ENCODE measurements at regions not wholly inside any gene's neighbourhood (a gene's known extent, or its start where the extent isn't known, plus 50 kb on each side); places are given as distances from the start of the nearest gene placed in this dataset.
"Not testable (repeated sequence)": the region's sequence is repeated elsewhere in the genome, so short reads cannot be mapped to it uniquely, and the experiment has no call there.

GRCh38 chr2:126050991-126051736 lies 604.8 kb upstream of the GYPC start:
- Histone ChIP-seq H3K27me3 (ENCODE audit: insufficient read depth, low read length) (no peaks in the 10 kb centered on the region), H3K9ac (ENCODE audit: low read depth, low read length) (no peak overlapping the region), H3K36me3 (ENCODE audit: insufficient read depth, low read length) (no peaks in the 10 kb centered on the region), H3K4me1 (ENCODE audit: insufficient read depth, low read length) (no peaks in the 10 kb centered on the region), H3K9me3 (ENCODE audit: insufficient read depth, low read depth, low read length) (peaks cover 17% of the 10 kb centered on the region), H3K27ac (ENCODE audit: low read depth, low read length) (no peak overlapping the region), H3K4me3 (ENCODE audit: low read length) (no peak overlapping the region)
- WGBS = 96% methylated on average over 7 of the region's 7 CpGs

GRCh38 chr2:126051737-126052240 lies 604.2 kb upstream of the GYPC start:
- H3K4me1 ChIP-seq (ENCODE audit: insufficient read depth, low read length); H3K4me3 ChIP-seq (ENCODE audit: low read length); H3K36me3 ChIP-seq (ENCODE audit: insufficient read depth, low read length); H3K9ac ChIP-seq (ENCODE audit: low read depth, low read length); H3K27ac ChIP-seq (ENCODE audit: low read depth, low read length); H3K27me3 ChIP-seq (ENCODE audit: insufficient read depth, low read length): not testable (repeated sequence)
- peaks cover 17% of the 10 kb centered on the region for H3K9me3 ChIP-seq (ENCODE audit: insufficient read depth, low read depth, low read length)
- 94% methylated on average over 5 of the region's 6 CpGs for WGBS

- 58% methylated on average over 2 of the region's 2 CpGs for WGBS
- H3K4me3 ChIP-seq (ENCODE audit: low read length) = no peak overlapping the region
These were observed 596.6 kb upstream of the GYPC start for GRCh38 chr2:126059379-126059778.

GRCh38 chr2:126085011-126085795 lies 570.8 kb upstream of the GYPC start:
- Histone ChIP-seq H3K27me3 (ENCODE audit: insufficient read depth, low read length) (no peaks in the 10 kb centered on the region; the same call in 1 of the 2 replicates), H3K9me3 (ENCODE audit: insufficient read depth, low read depth, low read length) (no peaks in the 10 kb centered on the region), H3K9ac (ENCODE audit: low read depth, low read length) (no peak overlapping the region), H3K4me1 (ENCODE audit: insufficient read depth, low read length) (peaks cover 6% of the 10 kb centered on the region; the same call in 1 of the 2 replicates), H3K36me3 (ENCODE audit: insufficient read depth, low read length) (no peaks in the 10 kb centered on the region), H3K27ac (ENCODE audit: low read depth, low read length) (no peak overlapping the region), H3K4me3 (ENCODE audit: low read length) (no peak overlapping the region)
- WGBS = 97% methylated on average over 2 of the region's 3 CpGs

More at GRCh38 chr2:126059379-126059778, 596.6 kb upstream of the GYPC start:
- peaks cover 11% of the 10 kb centered on the region for H3K4me1 ChIP-seq (ENCODE audit: insufficient read depth, low read length)
- H3K9ac ChIP-seq (ENCODE audit: low read depth, low read length) = peak overlapping the region; percentile 31; the same call in 1 of the 2 replicates
- peaks cover 3% of the 10 kb centered on the region for H3K9me3 ChIP-seq (ENCODE audit: insufficient read depth, low read depth, low read length)
- peak overlapping the region; percentile 23; the same call in 1 of the 2 replicates for H3K27ac ChIP-seq (ENCODE audit: low read depth, low read length)
- no peaks in the 10 kb centered on the region for H3K36me3 ChIP-seq (ENCODE audit: insufficient read depth, low read length)
- H3K27me3 ChIP-seq (ENCODE audit: insufficient read depth, low read length) = no peaks in the 10 kb centered on the region

GRCh38 chr2:126100962-126101361 lies 555.0 kb upstream of the GYPC start:
- 96% methylated on average over 1 of the region's 1 CpG for WGBS
- Histone ChIP-seq H3K4me3 (ENCODE audit: low read length) (no peak overlapping the region), H3K27ac (ENCODE audit: low read depth, low read length) (no peak overlapping the region), H3K27me3 (ENCODE audit: insufficient read depth, low read length) (no peaks in the 10 kb centered on the region), H3K4me1 (ENCODE audit: insufficient read depth, low read length) (no peaks in the 10 kb centered on the region), H3K9me3 (ENCODE audit: insufficient read depth, low read depth, low read length) (no peaks in the 10 kb centered on the region), H3K36me3 (ENCODE audit: insufficient read depth, low read length) (no peaks in the 10 kb centered on the region), H3K9ac (ENCODE audit: low read depth, low read length) (no peak overlapping the region)

- no peaks in the 10 kb centered on the region for H3K4me1 ChIP-seq (ENCODE audit: insufficient read depth, low read length)
- WGBS = over 99% methylated on average over 3 of the region's 3 CpGs
- H3K27me3 ChIP-seq (ENCODE audit: insufficient read depth, low read length) = no peaks in the 10 kb centered on the region
- no peak overlapping the region for H3K9ac ChIP-seq (ENCODE audit: low read depth, low read length)
- H3K4me3 ChIP-seq (ENCODE audit: low read length) = no peak overlapping the region
- H3K9me3 ChIP-seq (ENCODE audit: insufficient read depth, low read depth, low read length) = no peaks in the 10 kb centered on the region
- H3K27ac ChIP-seq (ENCODE audit: low read depth, low read length) = no peak overlapping the region
- H3K36me3 ChIP-seq (ENCODE audit: insufficient read depth, low read length) = no peaks in the 10 kb centered on the region
These were observed 550.0 kb upstream of the GYPC start for GRCh38 chr2:126106006-126106405.

- Histone ChIP-seq H3K4me3 (ENCODE audit: low read length) (no peak overlapping the region), H3K36me3 (ENCODE audit: insufficient read depth, low read length) (no peaks in the 10 kb centered on the region), H3K9ac (ENCODE audit: low read depth, low read length) (no peak overlapping the region), H3K27ac (ENCODE audit: low read depth, low read length) (no peak overlapping the region), H3K9me3 (ENCODE audit: insufficient read depth, low read depth, low read length) (no peaks in the 10 kb centered on the region), H3K27me3 (ENCODE audit: insufficient read depth, low read length) (no peaks in the 10 kb centered on the region), H3K4me1 (ENCODE audit: insufficient read depth, low read length) (no peaks in the 10 kb centered on the region)
- WGBS = 82% methylated on average over 1 of the region's 1 CpG
These were observed 548.1 kb upstream of the GYPC start for GRCh38 chr2:126107883-126108282.

GRCh38 chr2:126115975-126116374 lies 540.0 kb upstream of the GYPC start:
- peaks cover 11% of the 10 kb centered on the region for H3K4me1 ChIP-seq (ENCODE audit: insufficient read depth, low read length)

GRCh38 chr2:126117886-126118285 lies 538.1 kb upstream of the GYPC start:
- Histone ChIP-seq H3K9ac (ENCODE audit: low read depth, low read length) (no peak overlapping the region), H3K27ac (ENCODE audit: low read depth, low read length) (no peak overlapping the region), H3K9me3 (ENCODE audit: insufficient read depth, low read depth, low read length) (no peaks in the 10 kb centered on the region), H3K4me1 (ENCODE audit: insufficient read depth, low read length) (peaks cover 11% of the 10 kb centered on the region), H3K4me3 (ENCODE audit: low read length) (no peak overlapping the region), H3K36me3 (ENCODE audit: insufficient read depth, low read length) (no peaks in the 10 kb centered on the region), H3K27me3 (ENCODE audit: insufficient read depth, low read length) (no peaks in the 10 kb centered on the region)
- WGBS = 98% methylated on average over 1 of the region's 1 CpG

More at GRCh38 chr2:126115975-126116374, 540.0 kb upstream of the GYPC start:
- H3K27me3 ChIP-seq (ENCODE audit: insufficient read depth, low read length) = no peaks in the 10 kb centered on the region
- no peak overlapping the region for H3K27ac ChIP-seq (ENCODE audit: low read depth, low read length)
- H3K4me3 ChIP-seq (ENCODE audit: low read length) = no peak overlapping the region
- H3K9ac ChIP-seq (ENCODE audit: low read depth, low read length) = no peak overlapping the region
- no peaks in the 10 kb centered on the region for H3K9me3 ChIP-seq (ENCODE audit: insufficient read depth, low read depth, low read length)
- no peaks in the 10 kb centered on the region for H3K36me3 ChIP-seq (ENCODE audit: insufficient read depth, low read length)
- WGBS = 77% methylated on average over 2 of the region's 2 CpGs

- H3K27ac ChIP-seq (ENCODE audit: low read depth, low read length) = no peak overlapping the region
- H3K4me1 ChIP-seq (ENCODE audit: insufficient read depth, low read length) = no peaks in the 10 kb centered on the region
- H3K4me3 ChIP-seq (ENCODE audit: low read length) = no peak overlapping the region
- WGBS = 86% methylated on average over 1 of the region's 1 CpG
- H3K9ac ChIP-seq (ENCODE audit: low read depth, low read length) = no peak overlapping the region
- no peaks in the 10 kb centered on the region for H3K36me3 ChIP-seq (ENCODE audit: insufficient read depth, low read length)
- H3K27me3 ChIP-seq (ENCODE audit: insufficient read depth, low read length) = no peaks in the 10 kb centered on the region
- peaks cover 8% of the 10 kb centered on the region; the same call in 1 of the 2 replicates for H3K9me3 ChIP-seq (ENCODE audit: insufficient read depth, low read depth, low read length)
These were observed 510.2 kb upstream of the GYPC start for GRCh38 chr2:126145752-126146151.

- Histone ChIP-seq H3K9me3 (ENCODE audit: insufficient read depth, low read depth, low read length) (no peaks in the 10 kb centered on the region), H3K36me3 (ENCODE audit: insufficient read depth, low read length) (no peaks in the 10 kb centered on the region), H3K27me3 (ENCODE audit: insufficient read depth, low read length) (no peaks in the 10 kb centered on the region), H3K4me3 (ENCODE audit: low read length) (no peak overlapping the region), H3K9ac (ENCODE audit: low read depth, low read length) (no peak overlapping the region), H3K4me1 (ENCODE audit: insufficient read depth, low read length) (no peaks in the 10 kb centered on the region), H3K27ac (ENCODE audit: low read depth, low read length) (no peak overlapping the region)
- 100% methylated on average over 1 of the region's 1 CpG for WGBS
These were observed 501.6 kb upstream of the GYPC start for GRCh38 chr2:126154256-126154785.
